ENCODE measurements at regions not wholly inside any gene's neighbourhood (a gene's known extent, or its start where the extent isn't known, plus 50 kb on each side); places are given as distances from the start of the nearest gene placed in this dataset.

GRCh38 chr2:191738003-191738402 is 60.1 kb downstream of the NABP1 start:
- no peak for DNase-seq

- DNase-seq: no peak
Observed at GRCh38 chr2:191738667-191739066, 60.7 kb downstream of the NABP1 start.

DNA sequence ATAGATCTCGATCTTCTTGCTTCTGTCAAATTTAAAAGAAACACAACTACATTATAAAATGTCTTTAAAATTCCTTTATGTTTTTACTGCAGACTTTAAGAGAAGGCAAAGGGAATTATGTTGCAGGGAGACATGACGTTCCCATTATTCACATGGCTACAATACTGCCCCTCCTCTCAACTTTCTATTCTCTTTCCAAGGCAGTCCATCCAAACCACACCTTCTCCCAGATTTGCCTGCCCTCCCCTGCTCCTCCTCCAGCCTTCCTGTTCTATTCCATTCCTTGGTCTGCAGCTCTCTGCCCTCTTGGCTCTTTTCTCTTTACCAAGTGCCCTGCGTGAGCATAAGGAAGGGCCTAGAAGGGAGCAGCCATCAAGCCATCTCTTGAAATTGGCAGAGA is 61.3 kb downstream of the NABP1 start:
- DNase-seq: no peak

DNA sequence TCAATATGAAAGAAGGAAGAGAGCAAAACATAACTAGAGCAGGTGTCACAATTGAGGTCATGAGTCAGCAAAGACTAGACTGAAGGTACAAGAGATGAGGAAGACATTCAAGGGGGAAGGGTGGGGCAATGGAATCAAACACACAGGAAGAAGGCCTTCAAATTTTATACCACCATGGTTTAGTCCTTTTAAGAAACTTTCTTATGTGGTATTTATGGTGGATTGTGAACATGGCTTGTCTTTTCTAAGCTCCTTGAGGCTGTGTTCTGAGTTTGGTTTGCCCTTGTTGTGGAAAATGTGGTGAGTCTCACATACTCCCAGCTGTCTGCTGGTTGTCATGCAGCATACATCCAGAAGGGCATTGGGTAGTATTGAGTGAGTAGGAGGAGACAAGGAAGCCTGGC is 62.1 kb downstream of the NABP1 start:
- DNase-seq: no peak

DNA sequence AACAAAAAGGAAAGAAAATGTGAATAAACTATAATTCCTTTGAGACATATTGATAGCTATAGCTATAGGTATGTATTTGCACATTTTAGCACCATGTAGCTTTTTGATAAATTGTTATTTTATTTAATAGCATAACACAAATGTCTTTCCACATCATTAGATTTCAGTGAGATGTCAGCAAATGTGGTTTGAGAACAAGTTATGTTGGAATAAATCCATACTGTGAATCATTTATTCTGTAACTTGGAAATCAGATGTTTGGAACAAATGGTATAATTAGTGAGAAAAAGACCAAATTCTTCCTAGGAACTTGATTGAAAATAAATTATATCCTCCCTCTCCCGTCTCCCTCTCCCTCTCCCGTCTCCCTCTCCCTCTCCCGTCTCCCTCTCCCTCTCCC is 62.8 kb downstream of the NABP1 start:
- DNase-seq: no peak

DNA sequence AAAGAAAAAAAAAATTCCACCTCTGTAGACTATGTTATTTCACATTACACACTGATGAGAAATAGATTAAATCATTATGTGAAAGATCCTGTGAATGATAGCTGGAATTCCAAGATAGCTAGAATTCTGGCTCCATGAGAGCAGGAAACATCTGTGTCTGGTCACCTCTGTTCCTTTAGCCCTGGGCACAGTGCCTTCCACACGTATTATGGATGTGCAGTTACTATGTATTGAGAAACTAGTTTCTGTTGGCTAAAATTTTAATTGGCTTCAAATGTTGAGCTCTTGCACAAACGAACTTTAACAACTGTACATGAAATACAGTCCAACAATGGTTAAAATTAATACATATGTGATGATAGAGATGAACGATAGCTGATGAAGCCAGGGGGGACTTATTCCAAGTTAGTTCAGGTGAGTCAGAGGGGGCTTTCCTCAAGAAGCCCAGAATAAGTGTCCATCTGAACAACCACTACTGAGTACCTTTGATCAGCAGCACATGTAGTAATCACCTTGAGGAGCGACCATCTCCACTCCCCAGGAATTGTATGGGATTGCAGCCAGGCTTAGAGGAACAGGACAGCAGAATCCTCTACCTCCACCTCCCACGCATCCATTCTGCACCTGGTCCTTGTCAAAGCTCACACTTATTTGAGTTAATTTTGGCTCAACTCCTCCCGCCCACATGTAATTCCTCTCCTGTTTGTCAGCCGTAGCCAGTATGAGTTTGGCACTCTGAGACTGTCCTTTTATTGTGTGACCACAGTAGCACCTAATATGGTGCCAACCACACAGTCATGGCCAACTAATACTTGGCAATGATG is 68.6 kb downstream of the NABP1 start:
- no peak for DNase-seq

GRCh38 chr2:191747170-191747530 is 69.2 kb downstream of the NABP1 start:
- DNase-seq: no peak

DNA sequence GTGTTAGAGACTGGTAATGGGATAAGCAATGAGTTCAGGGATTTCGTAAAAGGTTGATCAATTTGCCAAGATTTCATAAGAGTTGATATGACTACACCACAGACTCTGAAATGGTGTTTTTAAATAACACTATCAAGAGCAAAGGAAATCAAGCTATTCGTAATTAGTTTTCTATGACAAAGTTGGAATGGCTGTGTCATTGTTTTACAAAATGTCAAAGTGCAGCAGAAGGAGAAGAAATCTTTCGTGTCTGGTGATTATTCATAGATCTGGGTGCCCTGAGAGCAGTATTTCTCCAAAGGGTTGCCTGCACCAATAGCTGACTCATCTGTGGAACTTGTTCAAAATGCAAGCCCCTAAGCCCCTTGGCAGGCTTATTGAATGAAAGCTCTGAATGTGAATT is 70.1 kb downstream of the NABP1 start:
- no peak for DNase-seq

GRCh38 chr2:191748528-191749180 is 70.7 kb downstream of the NABP1 start:
- DNase-seq: no peak

DNA sequence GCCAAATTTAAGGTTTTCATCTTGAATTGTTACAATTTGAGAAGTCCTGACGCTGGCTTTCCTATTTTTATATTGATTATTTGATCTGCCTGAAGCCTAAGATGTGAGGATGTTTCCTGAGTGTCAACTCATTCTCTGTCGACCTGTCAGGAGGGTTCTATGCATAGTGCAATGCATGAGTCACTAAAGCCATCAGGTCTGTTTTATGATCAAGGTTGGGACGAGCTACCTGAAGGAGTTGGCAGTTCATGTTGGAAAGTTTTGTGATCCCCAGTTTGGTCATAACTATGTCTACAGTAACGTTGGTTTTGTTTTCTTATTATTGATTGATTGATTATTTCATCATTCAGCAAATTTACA is 71.2 kb downstream of the NABP1 start:
- DNase-seq: no peak

- DNase-seq: no peak
Observed at GRCh38 chr2:191754103-191754502, 76.2 kb downstream of the NABP1 start.

GRCh38 chr2:191756761-191757160 is 78.8 kb downstream of the NABP1 start:
- no peak for DNase-seq

- DNase-seq: no peak
Observed at GRCh38 chr2:191757208-191757607, 79.3 kb downstream of the NABP1 start.

- DNase-seq: peak; percentile 33
Observed at GRCh38 chr2:191758518-191759507, 80.9 kb downstream of the NABP1 start.

DNA sequence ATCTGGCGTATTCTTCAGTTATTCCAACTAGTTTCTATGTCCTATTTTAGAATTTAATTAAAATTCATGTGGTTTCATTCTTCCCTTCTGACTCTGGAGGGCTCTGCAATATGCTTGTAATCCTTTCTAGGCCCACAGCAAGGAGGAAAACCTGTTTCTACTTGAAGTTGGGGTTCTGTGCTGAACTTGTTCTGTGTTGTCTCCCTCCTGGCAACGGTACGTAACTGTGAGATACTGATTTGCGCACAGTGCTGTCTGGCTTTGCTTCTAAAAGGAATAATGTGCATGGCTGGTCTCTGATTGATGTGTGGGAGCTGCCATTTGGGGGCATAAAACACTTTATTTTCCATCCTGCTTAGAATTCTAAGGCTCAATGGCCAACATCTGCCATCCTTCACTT is 81.7 kb downstream of the NABP1 start:
- DNase-seq: no peak

- no peak for DNase-seq
Observed at GRCh38 chr2:191760655-191761262, 82.8 kb downstream of the NABP1 start.

- no peak for DNase-seq
Observed at GRCh38 chr2:191773136-191773535, 73.8 kb downstream of the CAVIN2 start.

GRCh38 chr2:191777351-191777750 is 69.5 kb downstream of the CAVIN2 start:
- DNase-seq: no peak

DNA sequence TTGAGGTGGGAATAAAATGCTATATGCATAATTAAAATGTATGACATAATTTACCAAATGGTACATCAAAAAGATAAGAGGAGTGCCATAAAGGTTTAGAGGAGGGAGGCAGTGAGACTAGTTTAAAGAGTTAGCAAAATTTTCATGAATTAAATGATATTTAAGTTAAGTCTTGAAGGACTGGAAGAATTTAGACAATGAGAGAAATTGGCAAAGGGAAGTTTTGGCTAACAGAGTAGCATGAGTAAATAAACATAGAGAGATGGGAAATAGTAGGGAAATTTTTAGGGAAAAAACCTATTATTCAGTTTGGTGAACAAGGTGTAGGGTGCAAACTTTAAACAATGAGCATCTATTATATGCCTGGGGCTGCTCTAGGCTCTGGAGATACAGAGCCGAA is 68.8 kb downstream of the CAVIN2 start:
- no peak for DNase-seq

DNA sequence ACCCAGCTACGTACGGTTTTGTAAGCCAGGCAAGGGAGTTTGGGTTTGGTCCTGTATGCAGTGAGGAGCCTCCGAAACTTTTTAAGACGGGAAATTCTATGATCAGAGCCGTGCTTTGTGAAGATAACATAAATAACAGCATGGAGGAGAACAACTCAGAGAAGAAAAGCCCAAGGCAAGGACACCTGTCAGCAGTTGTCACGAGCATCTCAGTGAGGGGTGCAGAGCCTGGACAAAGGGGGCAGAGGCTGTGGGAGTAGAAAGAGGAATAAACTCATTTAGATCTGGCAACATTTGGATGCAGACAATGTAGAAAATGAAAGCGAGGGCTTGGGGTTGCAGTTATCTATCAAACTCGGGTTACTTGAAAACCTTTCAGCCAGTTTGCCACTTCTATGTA is 64.5 kb downstream of the CAVIN2 start:
- DNase-seq: no peak

DNA sequence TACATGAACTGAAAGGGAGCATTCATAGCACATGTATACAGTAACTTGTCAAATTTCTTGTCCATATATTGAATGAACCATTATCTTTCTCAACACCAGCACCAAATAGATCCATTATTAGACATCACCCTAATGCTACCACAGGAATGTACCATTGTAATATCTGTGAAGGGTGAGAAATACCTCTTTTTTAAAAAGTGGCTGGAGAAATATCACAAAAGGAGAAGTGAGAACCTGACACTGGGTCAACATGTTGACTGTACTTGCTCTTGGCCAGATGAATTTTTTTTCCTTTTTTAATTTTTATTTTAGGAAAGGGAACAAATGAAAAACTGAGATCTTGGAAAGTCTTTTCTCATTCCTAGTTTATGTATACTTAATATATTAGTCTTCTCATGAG is 63.5 kb downstream of the CAVIN2 start:
- DNase-seq: no peak

Measured in stimulated activated CD4-positive, alpha-beta T cell treated with anti-CD3 and anti-CD28 coated beads, Interleukin-12 subunit alpha, Interleukin-12 subunit beta, amount 100 ng/mL, for 4 hours (primary cell).